B cell (primary cell): ENCODE measurements at regions not wholly inside any gene's neighbourhood (a gene's known extent, or its start where the extent isn't known, plus 50 kb on each side); places are given as distances from the start of the nearest gene placed in this dataset.

Experiments
- EZH2 ChIP-seq: IDR thresholded peaks from 2 replicates; pipeline ENCODE4 v1.6.1; 2012; ENCODE audit warnings: borderline replicate concordance, low read depth, mild to moderate bottlenecking, moderate library complexity, low read length; ENCODE audit not compliant: insufficient read depth, poor library complexity, severe bottlenecking
- TF ChIP-seq, protein P1 (sequence below): fragments of 200-600 bp; IDR thresholded peaks from one replicate; pipeline ENCODE4 v1.8.0; 2022; ENCODE audit warnings: antibody characterized with exemption, mild to moderate bottlenecking

DNA sequence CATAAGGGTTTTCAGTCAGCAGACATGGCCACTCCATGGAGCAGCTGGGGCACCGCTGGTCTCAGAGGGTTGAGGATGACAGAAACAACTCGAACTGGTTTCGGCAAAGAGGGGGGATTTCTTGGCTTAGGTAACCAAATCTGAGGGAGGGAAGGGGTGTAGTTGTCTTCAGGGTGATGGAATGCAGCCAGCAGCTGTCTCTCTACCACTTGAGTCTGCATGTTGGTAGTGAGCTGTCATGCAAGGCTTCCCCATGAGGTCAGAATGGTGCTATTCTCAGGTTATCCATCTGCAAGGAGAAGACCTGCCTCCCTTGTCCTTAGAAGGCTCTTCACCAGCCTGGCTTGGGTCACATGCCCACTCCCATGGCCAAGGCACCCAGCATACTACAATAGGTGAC, 55.6 kb upstream of the PEG3 start:
- TF ChIP-seq, protein P1, sequence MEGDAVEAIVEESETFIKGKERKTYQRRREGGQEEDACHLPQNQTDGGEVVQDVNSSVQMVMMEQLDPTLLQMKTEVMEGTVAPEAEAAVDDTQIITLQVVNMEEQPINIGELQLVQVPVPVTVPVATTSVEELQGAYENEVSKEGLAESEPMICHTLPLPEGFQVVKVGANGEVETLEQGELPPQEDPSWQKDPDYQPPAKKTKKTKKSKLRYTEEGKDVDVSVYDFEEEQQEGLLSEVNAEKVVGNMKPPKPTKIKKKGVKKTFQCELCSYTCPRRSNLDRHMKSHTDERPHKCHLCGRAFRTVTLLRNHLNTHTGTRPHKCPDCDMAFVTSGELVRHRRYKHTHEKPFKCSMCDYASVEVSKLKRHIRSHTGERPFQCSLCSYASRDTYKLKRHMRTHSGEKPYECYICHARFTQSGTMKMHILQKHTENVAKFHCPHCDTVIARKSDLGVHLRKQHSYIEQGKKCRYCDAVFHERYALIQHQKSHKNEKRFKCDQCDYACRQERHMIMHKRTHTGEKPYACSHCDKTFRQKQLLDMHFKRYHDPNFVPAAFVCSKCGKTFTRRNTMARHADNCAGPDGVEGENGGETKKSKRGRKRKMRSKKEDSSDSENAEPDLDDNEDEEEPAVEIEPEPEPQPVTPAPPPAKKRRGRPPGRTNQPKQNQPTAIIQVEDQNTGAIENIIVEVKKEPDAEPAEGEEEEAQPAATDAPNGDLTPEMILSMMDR, result no peak
- TF ChIP-seq EZH2, result no peak
